Left lobe of liver (tissue), 2 donors: ENCODE measurements at regions not wholly inside any gene's neighbourhood (a gene's known extent, or its start where the extent isn't known, plus 50 kb on each side); places are given as distances from the start of the nearest gene placed in this dataset.

Experiments
- ATAC-seq: fragments of 200-7000 bp; cut with Tn5 transposase; one replicate; pipeline ENCODE4 v1.9.1; 2020; ENCODE audit warnings: mild to moderate bottlenecking, moderate library complexity
- DNase-seq: peaks from one replicate; pipeline ENCODE4 v3.0.0-alpha.2; 2020; ENCODE audit warnings: low spot score
- donor health status: DM: no; HTN: no; CAD: no; lungs with moderate emphysema.
- donor health status: DM: no; HTN: yes; CAD: no.

GRCh38 chr12:124240493-124240892 is 54.4 kb upstream of the RFLNA start:
- DNase-seq (no peak), ATAC-seq (no peak)

DNA sequence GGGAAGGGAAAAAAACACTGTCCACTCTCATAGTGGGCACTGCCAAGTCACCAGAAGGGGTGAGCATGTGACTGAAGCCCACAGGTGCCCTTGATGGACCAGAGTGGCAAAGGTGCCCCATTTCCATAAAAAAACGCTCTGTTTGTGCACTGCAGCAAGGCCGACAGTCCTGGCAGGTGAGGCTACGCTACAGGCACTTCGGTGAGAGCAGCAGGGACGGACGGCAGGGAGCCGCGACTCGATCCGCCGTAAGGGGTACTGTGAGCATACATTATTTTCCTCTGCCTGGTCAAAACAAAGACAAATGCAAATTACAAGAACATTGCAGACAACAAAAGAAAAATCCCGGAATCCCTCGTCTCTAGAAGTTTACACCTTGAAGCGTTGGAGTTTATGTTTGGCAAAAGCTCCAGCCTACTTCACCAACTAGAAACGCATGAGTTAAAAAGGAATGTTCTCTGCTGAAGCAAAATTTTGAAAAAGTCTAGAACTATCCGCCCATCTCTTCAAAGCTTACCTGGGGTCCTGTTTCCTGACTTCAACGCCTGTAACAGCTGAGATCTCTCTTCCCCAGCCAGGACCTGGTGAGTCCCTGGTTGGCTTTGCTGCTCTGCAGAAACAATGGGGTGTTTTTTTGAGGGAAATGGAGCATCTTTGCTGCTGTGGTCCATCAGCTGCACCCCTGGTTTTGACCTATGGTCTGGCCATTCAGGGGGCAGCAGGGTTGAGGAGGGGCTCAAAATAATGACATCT is 52.9 kb upstream of the RFLNA start:
- DNase-seq (no peak), ATAC-seq (no peak)

DNA sequence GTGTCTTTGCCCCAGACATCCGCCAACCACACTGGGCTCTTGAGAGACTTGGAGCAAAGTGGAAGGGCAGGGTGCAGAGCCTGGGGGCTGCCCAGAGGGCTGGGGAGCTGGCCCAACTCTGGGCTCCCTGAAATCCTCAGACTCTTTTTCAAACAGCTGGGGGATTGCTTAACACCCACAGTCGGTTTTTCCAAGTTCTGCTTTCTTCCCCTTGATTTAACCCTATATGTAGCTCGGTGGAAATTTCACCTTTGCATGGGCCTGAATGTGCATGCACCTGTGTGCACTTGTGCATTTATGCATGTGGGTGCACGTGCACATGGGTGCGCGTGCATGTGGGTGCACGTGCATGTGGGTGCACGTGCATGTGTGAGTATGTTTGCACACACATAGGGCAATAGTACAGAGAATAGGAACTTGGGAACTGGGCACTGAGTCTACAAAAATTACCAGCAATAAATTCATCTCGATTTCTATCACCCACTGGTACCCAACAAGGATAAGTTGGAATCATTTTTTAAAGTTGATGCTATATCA is 52.3 kb upstream of the RFLNA start:
- ATAC-seq (no peak), DNase-seq (no peak)

DNA sequence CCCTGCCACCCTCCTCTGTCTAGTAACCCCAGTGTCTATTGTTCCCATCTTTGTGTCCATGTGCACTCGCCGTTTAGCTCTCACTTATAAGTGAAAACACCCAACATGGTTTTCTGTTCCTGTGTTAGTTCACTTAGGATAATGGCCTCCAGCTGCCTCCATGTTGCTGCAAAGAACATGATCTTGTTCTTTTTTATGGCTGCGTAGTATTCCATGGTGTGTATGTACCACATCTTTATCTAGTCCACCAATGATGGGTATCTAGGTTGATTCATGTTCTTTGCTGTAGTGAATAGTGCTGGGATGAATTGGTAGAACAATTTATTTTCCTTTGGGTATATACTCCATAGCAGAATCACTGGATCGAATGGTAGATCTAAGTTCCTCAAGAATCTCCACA is 51.0 kb upstream of the RFLNA start:
- no peak for ATAC-seq
- DNase-seq = no peak
